ENCODE measurements at regions not wholly inside any gene's neighbourhood (a gene's known extent, or its start where the extent isn't known, plus 50 kb on each side); places are given as distances from the start of the nearest gene placed in this dataset.

DNA sequence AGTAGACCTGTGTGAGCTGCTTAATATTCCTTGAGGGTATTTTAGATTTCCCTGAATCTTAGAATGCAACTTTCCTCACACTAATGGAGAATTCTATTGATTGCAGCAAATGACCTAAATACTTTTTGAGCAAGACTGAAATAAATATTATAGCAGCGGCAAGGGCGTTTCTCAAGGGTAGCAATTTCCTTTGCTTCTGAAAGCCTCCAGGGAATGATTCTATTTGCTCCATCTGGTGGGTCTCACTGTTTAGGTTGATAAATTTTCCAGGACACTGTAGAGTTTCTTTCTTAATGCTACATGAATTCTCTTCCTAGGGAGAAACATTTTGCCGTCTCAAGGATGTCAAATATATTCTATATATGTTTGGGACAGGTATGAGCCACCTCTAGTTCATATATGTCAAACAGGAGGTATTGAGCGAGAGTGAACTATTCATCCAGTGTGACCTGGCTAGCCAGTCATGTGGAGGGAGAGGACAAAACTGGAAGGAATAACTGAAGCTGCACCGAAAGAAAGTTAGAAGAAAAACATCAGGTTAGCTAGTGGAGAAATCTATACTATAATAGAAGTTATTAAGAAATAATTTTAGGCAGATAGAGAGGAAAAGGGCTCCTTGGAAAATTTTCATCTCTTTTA, 57.9 kb upstream of the FZD8 start:
- H3K4ac ChIP-seq (ENCODE audit: low read depth, low read length) = no peak overlapping the region
- no peak overlapping the region for H3K27ac ChIP-seq (ENCODE audit: insufficient read depth, low read length)
- no peak overlapping the region for H3K56ac ChIP-seq (ENCODE audit: extremely low read depth, insufficient read depth, low read length)
- H3K18ac ChIP-seq (ENCODE audit: low read depth, low read length) = no peak overlapping the region
- intact Hi-C loops (cut with micrococcal nuclease) (no loop called here), dilution Hi-C loops (cut with HindIII; ENCODE audit: low sequenced_read_pairs, unreplicated experiment) (no loop called here), in situ Hi-C loops (cut with MboI; ENCODE audit: low sequenced_read_pairs) (no loop called here)
- H2AFZ ChIP-seq (replicated peaks; ENCODE audit: low read length, poor library complexity) = no peak overlapping the region
- no peaks in the 10 kb centered on the region for H3K36me3 ChIP-seq (ENCODE audit: control insufficient read depth, insufficient read depth, low read length)
- H2BK120ac ChIP-seq (ENCODE audit: low read depth, low read length) = no peak overlapping the region
- ATAC-seq (ENCODE audit: low read depth) (no peak), DNase-seq (no peak)
- ChIA-PET POLR2A (ENCODE audit: unreplicated experiment) (no interaction called here), CTCF (no interaction called here)
- H4K5ac ChIP-seq (ENCODE audit: low read depth, low read length) = no peak overlapping the region
- no peak overlapping the region for H2AK9ac ChIP-seq (replicated peaks; ENCODE audit: low read depth, low read length, poor library complexity)
- no peak overlapping the region for H3K4me3 ChIP-seq (ENCODE audit: insufficient read depth, low read depth, low read length)
- no peak overlapping the region for H4K91ac ChIP-seq (ENCODE audit: insufficient read depth, low read depth, low read length)
- H3K14ac ChIP-seq (replicated peaks; ENCODE audit: low read depth, low read length) = no peak overlapping the region
- H3K9ac ChIP-seq (ENCODE audit: low read depth, low read length) = no peak overlapping the region
- no peaks in the 10 kb centered on the region for H3K79me1 ChIP-seq (ENCODE audit: low read depth in 1 of 2, low read length in 2 of 2)
- WGBS, 2 experiments (ENCODE audit: extremely low coverage in 2 of 2, insufficient read length in 1 of 2) = no CpG with 5 or more reads among the region's 5 CpGs
- no peaks in the 10 kb centered on the region for H3K4me1 ChIP-seq (ENCODE audit: control insufficient read depth, insufficient read depth, low read length)
- BruUV-seq (replicated peaks) = no TSS peak
- H2BK5ac ChIP-seq (ENCODE audit: low read depth, low read length, poor library complexity, severe bottlenecking) = no peak overlapping the region
- no peaks in the 10 kb centered on the region for H4K20me1 ChIP-seq (ENCODE audit: insufficient read depth, low read length)
- H3K23ac ChIP-seq (ENCODE audit: low read depth, low read length) = no peak overlapping the region
- H2BK15ac ChIP-seq (ENCODE audit: low read depth, low read length) = no peak overlapping the region
- H3K4me2 ChIP-seq (ENCODE audit: low read depth, low read length) = no peak overlapping the region
- TF ChIP-seq FOS (IDR thresholded peaks at IDR 0.05; ENCODE audit: low read depth, low read length) = no peak
- TF ChIP-seq, protein P1, sequence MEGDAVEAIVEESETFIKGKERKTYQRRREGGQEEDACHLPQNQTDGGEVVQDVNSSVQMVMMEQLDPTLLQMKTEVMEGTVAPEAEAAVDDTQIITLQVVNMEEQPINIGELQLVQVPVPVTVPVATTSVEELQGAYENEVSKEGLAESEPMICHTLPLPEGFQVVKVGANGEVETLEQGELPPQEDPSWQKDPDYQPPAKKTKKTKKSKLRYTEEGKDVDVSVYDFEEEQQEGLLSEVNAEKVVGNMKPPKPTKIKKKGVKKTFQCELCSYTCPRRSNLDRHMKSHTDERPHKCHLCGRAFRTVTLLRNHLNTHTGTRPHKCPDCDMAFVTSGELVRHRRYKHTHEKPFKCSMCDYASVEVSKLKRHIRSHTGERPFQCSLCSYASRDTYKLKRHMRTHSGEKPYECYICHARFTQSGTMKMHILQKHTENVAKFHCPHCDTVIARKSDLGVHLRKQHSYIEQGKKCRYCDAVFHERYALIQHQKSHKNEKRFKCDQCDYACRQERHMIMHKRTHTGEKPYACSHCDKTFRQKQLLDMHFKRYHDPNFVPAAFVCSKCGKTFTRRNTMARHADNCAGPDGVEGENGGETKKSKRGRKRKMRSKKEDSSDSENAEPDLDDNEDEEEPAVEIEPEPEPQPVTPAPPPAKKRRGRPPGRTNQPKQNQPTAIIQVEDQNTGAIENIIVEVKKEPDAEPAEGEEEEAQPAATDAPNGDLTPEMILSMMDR (conservative IDR thresholded peaks at IDR 0.05; ENCODE audit: low read depth, low read length) = no peak
- TF ChIP-seq MAFK (IDR thresholded peaks at IDR 0.05; ENCODE audit: low read depth, low read length) = no peak
- TF ChIP-seq CEBPB (IDR thresholded peaks at IDR 0.05; ENCODE audit: low read depth, low read length) = no peak
- TF ChIP-seq RCOR1 (IDR thresholded peaks at IDR 0.05; ENCODE audit: insufficient replicate concordance, low read length) = no peak
- TF ChIP-seq NFE2L2 (IDR thresholded peaks at IDR 0.05; ENCODE audit: low read depth, low read length) = no peak
- no peak for TF ChIP-seq CHD1 (IDR thresholded peaks at IDR 0.05; ENCODE audit: low read depth, low read length)
- TF ChIP-seq RAD21 (IDR thresholded peaks at IDR 0.05; ENCODE audit: low read length) = no peak
- no peak for TF ChIP-seq MAZ (IDR thresholded peaks at IDR 0.05; ENCODE audit: borderline replicate concordance, low read depth, low read length)
- TF ChIP-seq MXI1 (IDR thresholded peaks at IDR 0.05; ENCODE audit: borderline replicate concordance, low read depth, low read length) = no peak
- no peak for TF ChIP-seq POLR2A (IDR thresholded peaks at IDR 0.05; ENCODE audit: low read depth, low read length)
- TF ChIP-seq ELK1 (IDR thresholded peaks at IDR 0.05; ENCODE audit: borderline replicate concordance, low read depth, low read length) = no peak
- TF ChIP-seq BHLHE40 (IDR thresholded peaks at IDR 0.05; ENCODE audit: low read depth, low read length) = no peak
- TF ChIP-seq USF2 (IDR thresholded peaks at IDR 0.05; ENCODE audit: low read depth, low read length) = no peak
- TF ChIP-seq SMC3 (IDR thresholded peaks at IDR 0.05; ENCODE audit: low read depth, low read length) = no peak
- no peak for TF ChIP-seq RFX5 (IDR thresholded peaks at IDR 0.05; ENCODE audit: low read depth, low read length)
- H3K9me1 ChIP-seq (ENCODE audit: insufficient read depth, low read length) = peaks cover 4% of the 10 kb centered on the region; the same call in 1 of the 2 replicates
- peaks cover 15% of the 10 kb centered on the region for H3K27me3 ChIP-seq (ENCODE audit: control insufficient read depth, insufficient read depth, low read length)
- H2BK20ac ChIP-seq (ENCODE audit: low read depth, low read length) = no peak overlapping the region
- no peak overlapping the region for H2AK5ac ChIP-seq (ENCODE audit: low read depth, low read length)
- no peaks in the 10 kb centered on the region for H3K9me3 ChIP-seq (ENCODE audit: control insufficient read depth, insufficient read depth, low read length)
- no peak overlapping the region for H4K8ac ChIP-seq (ENCODE audit: low read depth in 2 of 2, low read length in 2 of 2)

Data from IMR-90 (cell line).